Glutamatergic neuron (in vitro differentiated cells): ENCODE measurements at regions not wholly inside any gene's neighbourhood (a gene's known extent, or its start where the extent isn't known, plus 50 kb on each side); places are given as distances from the start of the nearest gene placed in this dataset.
"Not testable (repeated sequence)": the region's sequence is repeated elsewhere in the genome, so short reads cannot be mapped to it uniquely, and the experiment has no call there.

Experiments
- DNase-seq: peaks from one replicate; pipeline ENCODE4 v3.0.0; 2022
- H3K27ac Mint-ChIP-seq: one replicate; pipeline ENCODE4 v1.8.0; 2020; ENCODE audit warnings: mild to moderate bottlenecking, mixed read lengths, inconsistent platforms; ENCODE audit not compliant: unreplicated experiment
- H3K27me3 Mint-ChIP-seq: one replicate; pipeline ENCODE4 v1.8.0; 2020; ENCODE audit warnings: mild to moderate bottlenecking, moderate library complexity, mixed read lengths, inconsistent platforms; ENCODE audit not compliant: unreplicated experiment
- H3K36me3 Mint-ChIP-seq: one replicate; pipeline ENCODE4 v1.8.0; 2020; ENCODE audit warnings: mild to moderate bottlenecking, mixed read lengths, inconsistent platforms; ENCODE audit not compliant: unreplicated experiment
- H3K4me1 Mint-ChIP-seq: one replicate; pipeline ENCODE4 v1.8.0; 2020; ENCODE audit warnings: mild to moderate bottlenecking, low read depth, mixed read lengths, inconsistent platforms; ENCODE audit not compliant: unreplicated experiment
- H3K4me3 Mint-ChIP-seq: one replicate; pipeline ENCODE4 v1.8.0; 2020; ENCODE audit warnings: mild to moderate bottlenecking, mixed read lengths, inconsistent platforms; ENCODE audit not compliant: unreplicated experiment
- H3K9me3 Mint-ChIP-seq: one replicate; pipeline ENCODE4 v1.8.0; 2020; ENCODE audit warnings: mild to moderate bottlenecking, moderate library complexity, mixed read lengths, inconsistent platforms; ENCODE audit not compliant: unreplicated experiment
- CTCF ChIP-seq: fragments of 200-600 bp; sonication (generic); IDR thresholded peaks from one replicate; pipeline ENCODE4 v1.5.0; 2021; ENCODE audit not compliant: partially characterized antibody, unreplicated experiment

GRCh38 chr5:143629871-143630659, 181.9 kb upstream of the HMHB1 start:
- Mint-ChIP-seq H3K9me3 (no peaks in the 10 kb centered on the region), H3K27me3 (peaks cover 2% of the 10 kb centered on the region), H3K4me1 (no peaks in the 10 kb centered on the region), H3K27ac (no peak overlapping the region), H3K36me3 (no peaks in the 10 kb centered on the region), H3K4me3 (no peak overlapping the region)
- no peak for DNase-seq
- no peak for TF ChIP-seq CTCF

GRCh38 chr5:143625048-143625447, 186.9 kb upstream of the HMHB1 start:
- not testable (repeated sequence) for H3K27ac Mint-ChIP-seq, H3K4me3 Mint-ChIP-seq, H3K36me3 Mint-ChIP-seq

GRCh38 chr5:143624465-143624864, 187.5 kb upstream of the HMHB1 start:
- H3K9me3 Mint-ChIP-seq = no peaks in the 10 kb centered on the region
- no peak overlapping the region for H3K4me3 Mint-ChIP-seq
- H3K27ac Mint-ChIP-seq = no peak overlapping the region
- DNase-seq = no peak
- peaks cover 5% of the 10 kb centered on the region for H3K27me3 Mint-ChIP-seq
- no peaks in the 10 kb centered on the region for H3K36me3 Mint-ChIP-seq
- TF ChIP-seq CTCF = no peak
- H3K4me1 Mint-ChIP-seq = no peaks in the 10 kb centered on the region

More at GRCh38 chr5:143625048-143625447, 186.9 kb upstream of the HMHB1 start:
- DNase-seq, H3K4me1 Mint-ChIP-seq, H3K9me3 Mint-ChIP-seq, H3K27me3 Mint-ChIP-seq: not testable (repeated sequence)

- Mint-ChIP-seq H3K27ac (no peak overlapping the region), H3K4me1 (no peaks in the 10 kb centered on the region)
Measured at GRCh38 chr5:143619040-143619439, 192.9 kb upstream of the HMHB1 start.

GRCh38 chr5:143618141-143618540, 193.8 kb upstream of the HMHB1 start:
- Mint-ChIP-seq H3K27ac (no peak overlapping the region), H3K27me3 (peaks cover 3% of the 10 kb centered on the region), H3K36me3 (no peaks in the 10 kb centered on the region), H3K4me1 (peaks cover 2% of the 10 kb centered on the region), H3K4me3 (no peak overlapping the region), H3K9me3 (no peaks in the 10 kb centered on the region)
- TF ChIP-seq CTCF = no peak
- DNase-seq = no peak

More at GRCh38 chr5:143619040-143619439, 192.9 kb upstream of the HMHB1 start:
- TF ChIP-seq CTCF = no peak
- H3K9me3 Mint-ChIP-seq = no peaks in the 10 kb centered on the region
- no peaks in the 10 kb centered on the region for H3K36me3 Mint-ChIP-seq
- no peak for DNase-seq
- peaks cover 5% of the 10 kb centered on the region for H3K27me3 Mint-ChIP-seq
- no peak overlapping the region for H3K4me3 Mint-ChIP-seq
